ENCODE measurements at regions not wholly inside any gene's neighbourhood (a gene's known extent, or its start where the extent isn't known, plus 50 kb on each side); places are given as distances from the start of the nearest gene placed in this dataset.

- DNase-seq (ENCODE audit: low read depth, low spot score) (peak; percentile 59), FAIRE-seq (peak; percentile 92)
- no peaks in the 10 kb centered on the region for H3K79me2 ChIP-seq (ENCODE audit: control insufficient read depth, insufficient read depth, low read length)
- H4K20me1 ChIP-seq (ENCODE audit: control insufficient read depth, extremely low read depth, insufficient read depth, low read length), result no peaks in the 10 kb centered on the region
- H3K27me3 ChIP-seq (ENCODE audit: control insufficient read depth, extremely low read depth, insufficient read depth, low read length), result no peaks in the 10 kb centered on the region
- no peak overlapping the region for H3K9ac ChIP-seq (ENCODE audit: control insufficient read depth, extremely low read depth, insufficient read depth, low read length)
- no peaks in the 10 kb centered on the region for H3K36me3 ChIP-seq (ENCODE audit: control insufficient read depth in 2 of 2, extremely low read depth in 1 of 2, insufficient read depth in 2 of 2, low read length in 2 of 2)
- no peaks in the 10 kb centered on the region for H3K9me3 ChIP-seq (ENCODE audit: control insufficient read depth, low read depth, low read length)
- H3K9me1 ChIP-seq (ENCODE audit: control insufficient read depth, extremely low read depth, insufficient read depth, low read length), result no peaks in the 10 kb centered on the region
- TF ChIP-seq EZH2 (IDR thresholded peaks at IDR 0.05; ENCODE audit: low read length) (no peak), CTCF (optimal IDR thresholded peaks at IDR 0.05 in 1 of 3, IDR thresholded peaks at IDR 0.05 in 1 of 3, conservative IDR thresholded peaks at IDR 0.05 in 1 of 3; ENCODE audit: extremely low read depth in 1 of 3, insufficient read depth in 2 of 3, low read length in 3 of 3) (no peak)
- H3K4me3 ChIP-seq (ENCODE audit: control insufficient read depth in 2 of 3, extremely low read depth in 1 of 3, insufficient read depth in 2 of 3, low read depth in 1 of 3, low read length in 3 of 3), result no peak overlapping the region
- peak overlapping the region; percentile 34 for H3K4me2 ChIP-seq (ENCODE audit: control insufficient read depth, extremely low read depth, insufficient read depth, low read depth, low read length)
- peaks cover 25% of the 10 kb centered on the region for H3K4me1 ChIP-seq (ENCODE audit: control insufficient read depth, extremely low read depth, insufficient read depth, low read length)
- H3K27ac ChIP-seq (ENCODE audit: control insufficient read depth, insufficient read depth, low read length), result peak overlapping the region; percentile 16
- H2AFZ ChIP-seq (ENCODE audit: control insufficient read depth, low read length), result no peak overlapping the region
- dilution Hi-C loops (cut with MboI; ENCODE audit: extremely low pct_ligation_motif_present, low sequenced_read_pairs), result no loop called here
Measured at GRCh38 chr7:116434820-116435341, 64.7 kb upstream of the CAV2 start.

GRCh38 chr7:116436305-116436826 lies 63.2 kb upstream of the CAV2 start:
- dilution Hi-C loops (cut with MboI; ENCODE audit: extremely low pct_ligation_motif_present, low sequenced_read_pairs), result no loop called here
- Histone ChIP-seq H3K9me1 (ENCODE audit: control insufficient read depth, extremely low read depth, insufficient read depth, low read length) (no peaks in the 10 kb centered on the region), H3K27ac (ENCODE audit: control insufficient read depth, insufficient read depth, low read length) (no peak overlapping the region), H3K4me2 (ENCODE audit: control insufficient read depth, extremely low read depth, insufficient read depth, low read depth, low read length) (no peak overlapping the region), H3K36me3 (ENCODE audit: control insufficient read depth in 2 of 2, extremely low read depth in 1 of 2, insufficient read depth in 2 of 2, low read length in 2 of 2) (no peaks in the 10 kb centered on the region), H2AFZ (ENCODE audit: control insufficient read depth, low read length) (no peak overlapping the region), H3K4me1 (ENCODE audit: control insufficient read depth, extremely low read depth, insufficient read depth, low read length) (peaks cover 27% of the 10 kb centered on the region), H3K79me2 (ENCODE audit: control insufficient read depth, insufficient read depth, low read length) (no peaks in the 10 kb centered on the region), H3K27me3 (ENCODE audit: control insufficient read depth, extremely low read depth, insufficient read depth, low read length) (no peaks in the 10 kb centered on the region), H3K4me3 (ENCODE audit: control insufficient read depth in 2 of 3, extremely low read depth in 1 of 3, insufficient read depth in 2 of 3, low read depth in 1 of 3, low read length in 3 of 3) (no peak overlapping the region), H3K9ac (ENCODE audit: control insufficient read depth, extremely low read depth, insufficient read depth, low read length) (no peak overlapping the region), H4K20me1 (ENCODE audit: control insufficient read depth, extremely low read depth, insufficient read depth, low read length) (no peaks in the 10 kb centered on the region), H3K9me3 (ENCODE audit: control insufficient read depth, low read depth, low read length) (no peaks in the 10 kb centered on the region)
- DNase-seq (ENCODE audit: low read depth, low spot score), result no peak
- no peak for FAIRE-seq
- TF ChIP-seq CTCF (optimal IDR thresholded peaks at IDR 0.05 in 1 of 3, IDR thresholded peaks at IDR 0.05 in 1 of 3, conservative IDR thresholded peaks at IDR 0.05 in 1 of 3; ENCODE audit: extremely low read depth in 1 of 3, insufficient read depth in 2 of 3, low read length in 3 of 3), result no peak
- no peak for TF ChIP-seq EZH2 (IDR thresholded peaks at IDR 0.05; ENCODE audit: low read length)
